HG02840 (cell line): ENCODE measurements at regions not wholly inside any gene's neighbourhood (a gene's known extent, or its start where the extent isn't known, plus 50 kb on each side); places are given as distances from the start of the nearest gene placed in this dataset.
"Not testable (repeated sequence)": the region's sequence is repeated elsewhere in the genome, so short reads cannot be mapped to it uniquely, and the experiment has no call there.

Experiments used
- ATAC-seq: cut with Tn5 transposase; IDR thresholded peaks from one replicate; pipeline ENCODE4 v1.9.1; 2021; ENCODE audit warnings: mild to moderate bottlenecking, moderate library complexity, moderate number of reproducible peaks; ENCODE audit not compliant: unreplicated experiment, low FRiP score

GRCh38 chr3:18988614-18989229 lies 159.6 kb upstream of the KCNH8 start:
- no peak for ATAC-seq

- no peak for ATAC-seq
Observed at GRCh38 chr3:18987862-18988447, 160.4 kb upstream of the KCNH8 start.

- no peak for ATAC-seq
Observed at GRCh38 chr3:18987070-18987469, 161.2 kb upstream of the KCNH8 start.

GRCh38 chr3:18982920-18983319 lies 165.4 kb upstream of the KCNH8 start:
- no peak for ATAC-seq

- not testable (repeated sequence) for ATAC-seq
Observed at GRCh38 chr3:18976102-18976501, 172.2 kb upstream of the KCNH8 start.

GRCh38 chr3:18968120-18968519 lies 180.2 kb upstream of the KCNH8 start:
- ATAC-seq, result no peak

- no peak for ATAC-seq
Observed at GRCh38 chr3:18965781-18966180, 182.5 kb upstream of the KCNH8 start.

- no peak for ATAC-seq
Observed at GRCh38 chr3:18964640-18965039, 183.7 kb upstream of the KCNH8 start.

- ATAC-seq, result no peak
Observed at GRCh38 chr3:18951333-18951732, 197.0 kb upstream of the KCNH8 start.

- ATAC-seq, result no peak
Observed at GRCh38 chr3:18946524-18946923, 201.8 kb upstream of the KCNH8 start.

GRCh38 chr3:18937574-18937973 lies 210.7 kb upstream of the KCNH8 start:
- no peak for ATAC-seq

- ATAC-seq, result no peak
Observed at GRCh38 chr3:18919158-18919557, 229.2 kb upstream of the KCNH8 start.

GRCh38 chr3:18917923-18918322 lies 230.4 kb upstream of the KCNH8 start:
- ATAC-seq, result no peak

GRCh38 chr3:18902081-18902793 lies 246.1 kb upstream of the KCNH8 start:
- ATAC-seq, result no peak

- no peak for ATAC-seq
Observed at GRCh38 chr3:18901571-18901970, 246.7 kb upstream of the KCNH8 start.

- no peak for ATAC-seq
Observed at GRCh38 chr3:18900994-18901393, 247.3 kb upstream of the KCNH8 start.

GRCh38 chr3:18898911-18899310 lies 249.4 kb upstream of the KCNH8 start:
- ATAC-seq, result no peak

- ATAC-seq, result no peak
Observed at GRCh38 chr3:18892756-18893155, 255.6 kb upstream of the KCNH8 start.

- no peak for ATAC-seq
Observed at GRCh38 chr3:18892047-18892446, 256.3 kb upstream of the KCNH8 start.

- no peak for ATAC-seq
Observed at GRCh38 chr3:18891641-18892040, 256.7 kb upstream of the KCNH8 start.

- no peak for ATAC-seq
Observed at GRCh38 chr3:18890449-18890848, 257.9 kb upstream of the KCNH8 start.

- ATAC-seq, result no peak
Observed at GRCh38 chr3:18888819-18889218, 259.5 kb upstream of the KCNH8 start.
